ENCODE measurements at regions not wholly inside any gene's neighbourhood (a gene's known extent, or its start where the extent isn't known, plus 50 kb on each side); places are given as distances from the start of the nearest gene placed in this dataset.

- DNase-seq: no peak
Measured at GRCh38 chr14:98835051-98835824, 436.8 kb downstream of the BCL11B start.

DNA sequence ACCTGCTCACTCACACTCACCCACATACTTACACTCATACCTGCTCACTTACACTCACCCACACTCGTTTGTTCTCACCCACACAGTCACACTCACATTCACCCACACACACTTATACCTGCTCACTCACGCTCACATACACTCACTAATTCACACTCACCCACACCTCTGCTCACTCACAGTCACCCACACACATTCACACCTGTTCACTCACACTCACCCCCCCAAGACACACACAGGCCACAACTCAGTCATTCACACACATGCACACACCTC, 436.2 kb downstream of the BCL11B start:
- DNase-seq: no peak

DNA sequence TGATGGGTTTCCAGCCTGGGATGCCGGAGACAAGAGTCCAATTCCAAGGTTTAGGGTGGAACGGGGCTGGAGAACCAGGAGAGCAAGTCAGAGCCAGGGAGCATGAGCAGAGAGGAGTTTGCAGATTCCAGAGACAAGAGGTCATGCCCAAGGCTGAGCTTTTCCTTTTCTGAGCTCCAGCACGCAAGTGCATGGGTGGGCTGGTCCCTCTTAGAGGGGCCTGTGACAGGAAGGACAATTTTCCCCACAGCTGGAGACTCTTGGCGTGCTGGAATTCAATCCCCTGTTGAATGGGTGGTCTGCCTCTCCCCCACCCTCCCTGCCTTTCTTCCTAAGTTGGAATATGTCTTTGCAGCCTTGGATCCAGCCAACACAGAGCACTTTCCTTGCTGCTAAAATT, 431.9 kb downstream of the BCL11B start:
- DNase-seq: no peak

DNA sequence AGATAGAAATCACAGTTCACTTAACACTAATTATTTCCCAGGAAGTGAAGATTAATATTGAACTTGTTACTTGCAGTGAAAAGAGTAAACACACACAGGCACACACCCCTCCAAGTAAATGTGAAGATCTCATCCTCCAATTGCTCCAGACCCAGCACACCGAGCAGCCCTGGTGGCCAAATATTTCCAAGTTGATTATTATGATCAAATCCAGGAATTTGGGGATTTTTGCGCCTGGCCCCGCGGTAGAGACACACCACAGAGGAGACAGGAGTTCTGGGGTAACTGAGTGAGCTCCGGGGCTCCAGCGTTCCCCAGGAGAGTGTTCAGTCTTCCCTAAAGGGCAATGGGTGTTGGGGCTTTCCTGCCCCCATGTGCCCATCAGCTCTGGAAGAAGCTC, 431.5 kb downstream of the BCL11B start:
- no peak for DNase-seq

- no peak for DNase-seq
Measured at GRCh38 chr14:98844456-98844855, 427.5 kb downstream of the BCL11B start.

- DNase-seq: no peak
Measured at GRCh38 chr14:98847521-98848468, 424.2 kb downstream of the BCL11B start.

- DNase-seq: no peak
Measured at GRCh38 chr14:98853063-98853729, 418.8 kb downstream of the BCL11B start.

DNA sequence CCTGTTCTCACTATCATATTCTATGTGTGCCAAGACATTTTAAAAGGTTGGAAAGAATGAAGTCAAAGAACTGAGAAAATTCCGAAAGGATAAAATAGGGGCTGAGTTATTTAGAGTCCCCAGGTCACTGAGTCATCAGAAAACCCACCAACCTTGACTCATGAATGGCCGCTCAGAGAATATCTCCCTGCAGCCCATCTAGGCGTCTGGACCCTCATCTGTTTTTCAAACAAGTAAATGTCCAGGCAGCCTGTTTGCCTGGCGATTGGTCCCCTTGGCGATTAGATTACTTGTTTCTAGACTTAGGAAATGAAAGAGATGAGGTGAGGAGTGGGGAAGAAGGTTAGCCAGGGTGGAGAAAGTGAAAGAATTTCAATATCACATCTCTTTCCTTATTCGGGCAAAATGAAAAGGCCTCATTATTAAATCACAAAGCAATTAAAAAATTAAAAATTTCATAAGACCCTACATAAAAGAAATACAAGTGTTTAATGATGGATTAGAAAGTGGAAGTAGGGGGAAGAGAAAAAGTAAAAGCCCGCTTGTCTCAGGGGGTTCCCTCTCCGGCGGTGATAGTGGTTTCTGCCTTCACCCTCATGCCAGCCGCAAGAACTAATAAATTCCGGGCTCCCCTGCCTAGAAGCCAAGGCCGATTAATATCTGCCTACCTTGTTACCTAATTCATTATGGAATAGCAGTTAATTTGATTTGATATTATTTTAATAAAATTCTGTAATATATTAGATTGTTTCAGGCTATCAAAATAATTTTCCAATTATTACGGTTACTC, 415.9 kb downstream of the BCL11B start:
- no peak for DNase-seq

DNA sequence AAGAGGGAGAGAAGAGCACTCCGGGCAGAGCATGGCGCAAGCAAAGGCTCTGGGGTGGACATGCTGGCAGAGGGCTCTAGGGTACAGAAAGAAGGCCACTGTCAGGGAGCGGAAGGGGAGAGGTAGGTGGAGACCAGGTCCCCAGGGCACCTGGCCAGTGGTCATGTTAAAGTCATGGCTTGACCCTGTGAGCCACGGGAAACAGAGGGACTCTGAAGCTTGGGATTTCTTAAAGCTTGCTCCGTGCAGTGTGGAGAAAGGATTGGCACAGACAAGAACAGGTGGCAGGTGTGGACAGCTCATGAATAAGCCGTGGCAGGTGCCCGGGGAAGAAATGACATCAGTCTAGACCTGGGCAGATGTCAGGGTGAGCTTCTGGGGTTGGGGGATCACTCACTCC, 413.8 kb downstream of the BCL11B start:
- no peak for DNase-seq

DNA sequence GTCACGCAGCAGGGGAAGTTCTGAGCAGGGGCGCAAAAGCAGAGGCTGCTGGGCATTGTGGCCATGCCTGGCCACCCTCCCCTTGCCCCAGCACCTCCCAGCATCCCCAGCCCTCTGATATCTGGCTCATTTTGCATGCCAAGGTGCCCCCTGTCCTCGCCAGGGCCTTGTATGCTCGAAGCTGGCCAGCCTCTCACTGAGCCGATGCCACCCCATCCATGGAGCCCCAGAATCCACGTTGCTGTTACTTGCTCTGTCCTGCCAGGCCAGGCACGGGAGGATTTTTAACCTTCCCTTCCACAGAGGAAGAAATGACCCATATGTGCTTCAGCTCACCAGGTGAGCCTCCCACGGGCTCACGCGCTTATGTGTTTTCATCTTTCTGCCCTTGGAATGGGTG, 413.4 kb downstream of the BCL11B start:
- no peak for DNase-seq

GRCh38 chr14:98859301-98859700, 412.7 kb downstream of the BCL11B start:
- DNase-seq: no peak

- no peak for DNase-seq
Measured at GRCh38 chr14:98864211-98864610, 407.8 kb downstream of the BCL11B start.

DNA sequence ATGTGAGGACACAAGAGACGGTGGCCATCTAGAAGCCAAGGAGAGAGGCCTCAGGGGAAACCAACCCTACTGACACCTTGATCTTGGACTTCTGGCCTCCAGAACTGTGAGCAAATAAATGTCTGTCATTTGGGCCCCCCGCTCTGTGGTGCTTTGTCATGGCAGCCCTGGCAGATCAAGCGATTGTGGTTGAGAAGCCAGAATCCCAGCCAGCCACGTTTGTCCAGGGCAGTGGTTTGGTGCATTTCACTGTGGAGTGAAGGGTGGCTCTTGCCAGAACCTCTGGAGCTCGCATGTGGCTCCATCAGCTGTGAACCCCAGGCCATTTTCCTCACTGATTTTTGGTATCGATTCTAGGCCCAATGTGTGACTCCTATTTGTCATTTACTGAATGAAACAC, 404.9 kb downstream of the BCL11B start:
- DNase-seq: no peak

DNA sequence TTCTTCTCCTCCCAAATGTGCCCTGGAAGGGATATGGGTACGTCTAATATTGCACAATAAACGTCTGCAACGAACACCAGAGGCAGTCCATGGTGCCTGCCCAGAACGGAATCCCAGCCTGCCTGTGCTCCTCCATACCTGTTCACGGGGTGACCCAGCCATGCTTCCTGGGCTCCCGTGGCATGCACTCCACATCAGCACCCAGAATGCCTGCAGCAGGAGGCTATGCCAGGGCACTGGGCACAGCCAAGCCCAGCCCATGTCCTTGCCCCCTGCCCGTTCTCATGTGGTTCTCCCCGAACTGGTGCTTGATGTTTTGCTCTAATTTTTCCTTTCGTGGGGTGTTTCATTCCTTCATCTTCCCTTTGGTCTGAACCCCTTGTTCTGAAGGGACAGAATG, 404.3 kb downstream of the BCL11B start:
- no peak for DNase-seq

- DNase-seq: no peak
Measured at GRCh38 chr14:98868866-98869265, 403.1 kb downstream of the BCL11B start.

DNA sequence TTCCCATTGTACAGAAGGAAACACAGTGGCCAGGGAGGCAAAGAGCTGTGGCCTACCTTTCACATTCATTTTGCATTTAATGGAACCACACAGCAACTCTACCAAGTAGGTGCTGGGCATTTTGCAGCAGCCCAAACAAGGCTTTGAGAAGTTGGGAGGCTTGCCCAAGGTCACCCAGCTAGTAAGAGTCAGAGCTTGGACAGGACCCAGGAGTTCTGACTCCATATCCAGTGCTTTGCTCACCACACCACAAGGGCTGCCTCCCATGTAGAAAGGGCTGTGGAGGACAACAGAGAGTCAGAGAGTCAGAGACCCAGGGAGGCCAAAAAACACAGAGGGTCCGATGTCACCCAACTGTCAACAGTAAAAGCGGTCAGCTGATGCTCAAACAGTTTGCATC, 400.2 kb downstream of the BCL11B start:
- DNase-seq: no peak

DNA sequence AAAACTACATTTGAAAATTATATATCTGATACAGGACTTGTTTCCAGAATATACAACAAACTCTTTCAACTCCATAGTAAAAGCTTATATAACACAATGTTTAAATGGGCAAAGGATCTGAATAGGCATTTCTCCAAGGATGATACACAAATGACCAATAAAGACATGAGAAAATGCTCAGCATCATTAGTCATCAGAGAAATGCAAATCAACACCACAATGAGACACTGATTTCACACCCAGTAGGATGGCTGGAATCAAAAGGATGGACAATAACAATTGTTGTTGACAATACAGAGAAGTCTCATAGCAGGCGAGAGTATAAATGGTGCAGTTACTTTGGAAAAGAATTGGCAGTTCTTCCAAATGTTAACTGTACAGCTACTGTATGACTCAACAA, 394.9 kb downstream of the BCL11B start:
- DNase-seq: no peak

GRCh38 chr14:98878282-98878681, 393.7 kb downstream of the BCL11B start:
- DNase-seq: no peak

DNA sequence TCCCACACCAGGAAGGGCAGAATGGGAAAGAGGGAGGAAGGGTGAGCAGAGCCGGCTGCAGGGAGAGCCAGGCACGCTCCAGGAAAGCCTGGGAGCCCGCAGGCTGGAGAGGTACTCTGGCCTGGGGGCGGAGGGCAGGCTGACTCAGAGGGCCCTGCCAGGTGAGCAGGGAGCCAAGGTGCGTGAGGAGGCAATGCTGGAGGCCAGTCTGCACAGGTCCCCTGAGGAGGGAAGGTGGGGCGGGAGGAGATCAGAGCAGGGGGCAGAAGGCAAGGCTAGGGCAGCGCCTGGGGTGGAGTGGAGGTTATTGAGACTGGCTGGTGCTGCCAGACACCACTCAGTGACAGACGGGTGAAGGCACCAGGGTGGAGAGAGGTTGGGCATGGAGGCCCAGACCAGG, 385.0 kb downstream of the BCL11B start:
- DNase-seq: no peak

DNA sequence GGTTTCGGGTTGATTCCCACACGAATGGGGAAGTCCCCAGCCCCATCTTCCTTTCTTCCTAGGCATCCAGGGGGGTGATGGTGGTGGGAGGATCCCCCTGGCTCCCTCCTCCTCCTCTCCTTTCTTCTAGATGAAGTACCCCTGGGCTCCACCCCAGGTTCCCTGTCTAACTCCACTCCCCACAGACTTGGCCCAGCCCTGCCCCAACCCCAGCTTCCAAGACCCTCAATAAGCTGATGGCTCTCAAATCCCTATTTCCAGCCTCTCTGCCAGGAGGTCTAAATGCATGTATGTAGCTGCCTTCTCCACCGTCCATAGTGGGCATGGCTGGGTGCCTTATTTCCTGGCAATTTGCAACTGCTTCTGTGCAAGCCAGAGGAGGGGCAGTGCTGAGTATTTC, 383.7 kb downstream of the BCL11B start:
- DNase-seq: no peak

GRCh38 chr14:98888927-98889835, 382.8 kb downstream of the BCL11B start:
- DNase-seq: no peak

DNA sequence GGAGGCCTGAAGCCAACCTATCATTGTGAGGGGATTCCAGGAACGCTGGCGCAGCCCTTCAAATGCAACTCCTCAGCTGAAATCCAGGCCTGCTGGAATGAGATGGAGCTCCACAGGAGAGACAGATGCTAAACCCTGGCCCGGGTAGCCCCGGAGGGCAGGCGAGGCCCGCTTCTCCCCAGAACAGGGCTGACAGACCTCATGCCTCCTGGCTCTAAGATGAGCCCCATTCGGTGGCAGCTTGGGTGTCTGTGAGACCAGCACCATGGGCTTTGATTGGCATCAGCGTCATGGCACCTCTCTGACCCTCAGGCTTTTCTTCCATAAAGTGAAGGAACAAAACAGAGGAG, 382.2 kb downstream of the BCL11B start:
- no peak for DNase-seq
